ENCODE measurements at regions not wholly inside any gene's neighbourhood (a gene's known extent, or its start where the extent isn't known, plus 50 kb on each side); places are given as distances from the start of the nearest gene placed in this dataset.

DNA sequence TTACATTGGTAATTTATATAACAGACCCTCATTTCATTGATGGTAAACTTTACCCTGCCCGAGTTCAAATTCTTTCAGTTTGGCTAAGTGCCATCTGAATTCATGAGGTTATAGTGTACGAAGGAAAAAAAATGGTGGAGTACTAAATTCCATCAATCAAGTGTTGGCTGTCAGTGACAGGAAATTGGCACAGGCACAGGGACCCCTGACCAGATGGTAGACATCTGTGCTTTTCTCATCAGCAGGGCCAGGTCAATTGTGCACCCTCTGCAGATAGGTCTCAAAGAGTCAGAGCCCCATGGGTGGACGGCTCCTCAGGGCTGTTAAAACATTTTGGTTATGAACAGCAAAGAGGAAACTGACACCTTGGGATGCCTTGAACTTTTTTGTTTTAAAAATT is 439.2 kb downstream of the SETBP1 start:
- DNase-seq: no peak

DNA sequence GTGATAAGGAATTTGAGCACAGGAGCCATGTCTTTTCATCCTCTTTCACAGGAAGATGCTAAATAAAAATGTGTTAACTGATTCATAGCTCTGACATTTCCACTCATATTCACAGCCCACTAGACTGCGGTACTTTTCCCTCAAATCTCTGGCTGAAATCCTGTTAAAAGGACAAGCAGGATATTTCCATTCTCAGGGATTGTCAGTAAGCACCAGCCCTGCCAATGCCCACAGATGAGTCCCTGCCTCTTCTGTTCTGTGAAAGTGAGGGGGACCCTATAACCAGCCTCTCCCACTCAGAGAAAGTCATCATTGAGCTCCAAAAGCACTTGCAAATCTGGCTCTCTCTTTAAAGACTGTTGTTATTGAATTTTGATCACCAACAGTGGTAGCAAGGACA is 440.5 kb downstream of the SETBP1 start:
- no peak for DNase-seq

DNA sequence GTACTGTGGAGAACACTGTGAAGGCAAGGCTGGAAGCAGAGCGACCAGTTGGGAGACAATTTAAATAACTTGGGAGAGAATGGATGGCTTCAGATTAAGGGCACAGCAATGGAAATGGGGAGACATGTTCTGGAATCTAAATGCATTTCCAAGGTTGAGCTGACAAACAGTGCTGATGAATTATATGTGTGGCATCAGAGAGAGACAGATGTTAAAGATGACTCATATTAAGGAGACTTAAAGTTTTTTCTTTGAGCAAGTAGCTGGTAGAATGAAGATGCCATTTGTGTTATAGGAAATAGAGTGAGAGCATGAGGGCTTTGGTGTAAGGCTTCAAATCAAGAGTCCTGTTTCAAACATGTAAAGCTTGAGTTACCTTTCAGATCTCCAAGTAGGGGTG is 441.8 kb downstream of the SETBP1 start:
- DNase-seq: no peak

DNA sequence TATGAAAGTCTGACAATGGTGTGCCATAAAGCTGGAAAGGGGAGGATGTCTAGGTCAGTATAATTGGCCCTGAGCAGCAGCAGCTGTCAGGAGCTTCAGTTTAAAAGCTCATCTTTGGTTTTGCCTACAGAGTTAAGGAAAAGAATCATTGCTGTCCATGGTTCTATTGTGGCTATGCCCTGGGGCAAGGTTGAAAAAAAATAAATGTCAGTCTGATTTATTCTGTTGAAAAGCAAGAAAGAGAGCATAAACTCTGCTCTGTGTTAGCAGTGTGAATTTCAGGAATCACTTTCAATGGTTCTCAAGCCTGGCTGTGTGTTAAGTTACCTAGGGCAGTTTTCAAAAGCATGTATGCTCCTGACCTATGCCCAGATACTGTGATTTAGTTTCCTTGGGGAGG is 446.7 kb downstream of the SETBP1 start:
- no peak for DNase-seq

DNA sequence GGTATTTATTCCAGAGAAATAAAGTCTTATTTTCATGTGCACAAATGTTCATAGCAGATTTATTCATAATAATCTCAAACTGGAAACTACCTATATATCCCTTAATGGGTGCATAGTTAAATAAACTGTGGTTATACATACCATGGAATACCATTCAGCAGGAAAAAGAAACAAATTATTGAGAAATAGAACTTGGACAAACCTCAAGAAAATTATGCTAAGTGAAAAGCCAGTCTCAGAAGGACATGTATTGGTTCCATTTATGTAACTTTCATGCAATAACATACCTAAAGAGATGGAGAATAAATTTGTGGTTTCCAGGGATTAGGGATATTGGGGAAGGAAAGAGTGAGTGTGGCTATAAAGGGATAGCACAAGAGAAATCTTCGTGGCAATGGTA is 452.6 kb downstream of the SETBP1 start:
- DNase-seq: no peak

DNA sequence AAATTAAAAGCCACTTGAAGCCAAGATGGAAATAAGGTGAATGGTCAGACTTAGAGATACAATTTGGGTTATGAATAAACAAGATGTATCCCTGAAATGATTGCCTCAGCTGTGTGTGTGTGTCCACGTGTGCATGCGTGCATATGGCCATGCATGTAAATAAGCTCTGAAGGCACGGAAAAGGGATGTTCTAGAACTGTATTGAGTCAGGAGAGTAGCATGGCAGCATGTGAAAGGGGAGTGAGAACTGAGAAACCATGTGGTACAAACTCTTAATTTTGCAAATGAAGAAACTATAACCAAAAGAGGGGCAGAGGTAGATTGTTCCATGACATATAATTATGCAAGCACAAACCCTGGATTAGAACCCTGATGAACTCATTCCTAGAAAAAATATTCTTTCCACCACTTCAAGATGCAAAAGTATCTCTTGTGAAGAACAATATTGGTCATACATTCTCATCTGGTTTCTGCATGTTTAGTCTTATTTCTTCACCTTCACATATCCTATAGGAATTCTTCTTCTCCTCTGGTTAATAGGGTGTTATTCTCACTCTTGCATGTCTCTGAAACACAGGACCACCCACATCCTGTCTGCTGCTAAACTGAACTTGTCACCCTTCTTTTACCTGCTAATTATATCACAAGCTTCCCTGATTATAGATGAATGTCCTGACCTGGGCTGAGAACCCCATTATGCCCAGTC is 455.8 kb downstream of the SETBP1 start:
- no peak for DNase-seq

DNA sequence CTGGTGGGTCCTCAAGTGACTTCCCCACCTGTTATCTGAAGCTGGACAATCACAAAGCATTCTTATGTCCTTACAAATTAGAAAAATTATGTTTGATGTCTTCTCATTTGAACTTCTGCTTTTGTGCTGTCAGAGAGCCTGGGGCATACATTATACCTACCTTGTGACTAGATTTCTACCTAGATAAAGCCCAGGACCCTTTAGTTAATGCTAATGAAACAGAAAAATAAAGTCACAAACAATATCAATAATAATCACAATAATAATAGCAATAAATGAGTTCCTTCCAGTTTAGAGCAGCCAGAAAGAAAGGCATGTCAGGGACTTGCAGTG is 456.4 kb downstream of the SETBP1 start:
- no peak for DNase-seq

DNA sequence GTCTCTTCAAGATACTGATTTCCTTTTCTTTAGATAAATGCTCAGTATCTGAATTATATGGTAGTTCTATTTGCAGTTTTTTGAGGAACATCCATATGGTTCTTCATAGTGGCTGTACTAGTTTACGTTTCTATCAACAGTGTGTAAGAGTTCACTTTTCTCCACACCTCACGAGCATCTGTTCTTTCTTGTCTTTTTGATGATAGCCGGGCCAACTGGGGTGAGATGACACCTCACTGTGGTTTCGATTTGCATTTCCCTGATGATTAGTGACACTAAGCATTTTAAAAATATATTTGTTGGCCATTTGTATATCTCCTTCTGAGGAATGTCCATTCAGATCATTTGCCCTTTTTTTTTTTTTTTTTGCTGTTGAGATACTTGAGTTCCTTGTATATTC is 458.8 kb downstream of the SETBP1 start:
- no peak for DNase-seq

DNA sequence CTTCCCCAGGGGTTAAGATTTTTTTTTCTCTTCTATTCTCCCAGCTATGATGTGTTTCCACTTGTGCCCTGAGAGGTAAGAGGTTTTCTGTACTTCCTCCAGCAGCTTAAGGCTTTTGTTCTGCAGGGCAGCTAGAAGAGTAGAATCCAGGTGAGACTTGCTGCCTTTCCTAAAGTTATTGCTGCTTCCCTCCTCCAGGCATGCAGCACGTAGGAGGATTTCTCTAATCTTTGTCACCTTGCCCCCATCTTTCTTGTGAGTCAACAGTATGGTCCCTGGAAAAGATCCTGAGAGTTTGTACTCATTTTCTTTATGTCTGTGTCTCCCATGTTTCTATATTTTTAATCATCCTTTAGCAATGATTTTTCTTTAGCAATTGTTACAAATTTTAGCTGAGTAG is 462.2 kb downstream of the SETBP1 start:
- DNase-seq: no peak

DNA sequence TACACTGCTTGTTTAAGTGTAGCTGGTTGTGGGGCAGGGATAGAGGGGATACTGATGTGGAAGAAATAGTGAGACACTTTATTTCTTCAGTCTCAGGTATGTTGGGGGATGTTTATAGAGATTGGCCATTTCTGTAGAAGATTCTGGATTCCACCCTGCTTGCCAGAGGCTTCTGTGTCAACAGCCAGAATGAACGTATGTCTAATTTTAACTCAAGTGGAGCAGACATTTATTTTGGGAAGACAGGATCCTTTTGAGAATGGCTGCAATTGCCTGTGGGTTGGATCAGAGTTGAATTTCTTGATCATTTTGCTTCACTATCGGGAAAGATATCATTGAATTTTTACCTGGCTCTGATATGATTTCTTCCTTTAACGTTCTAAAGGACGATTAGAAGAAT is 465.6 kb upstream of the SLC14A2 start:
- DNase-seq: no peak

DNA sequence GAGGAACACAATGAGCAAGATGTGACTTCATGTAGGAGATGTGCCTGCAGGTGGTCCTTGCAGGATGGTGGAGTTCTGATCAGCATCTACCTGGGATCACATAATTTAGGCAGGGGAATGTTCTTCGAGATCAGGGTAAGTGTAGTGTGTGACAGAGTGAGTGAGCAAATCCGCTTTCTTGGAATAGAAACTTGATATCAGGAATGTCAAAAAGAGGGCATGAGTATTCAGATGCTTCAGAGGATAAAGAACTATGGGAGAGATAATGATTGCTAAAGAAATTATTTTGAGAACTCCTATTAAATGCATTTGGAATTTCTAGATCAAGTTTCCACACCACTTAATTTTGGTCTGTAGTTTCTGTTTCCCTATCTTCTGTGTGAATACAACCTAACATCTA is 463.6 kb upstream of the SLC14A2 start:
- DNase-seq: no peak

DNA sequence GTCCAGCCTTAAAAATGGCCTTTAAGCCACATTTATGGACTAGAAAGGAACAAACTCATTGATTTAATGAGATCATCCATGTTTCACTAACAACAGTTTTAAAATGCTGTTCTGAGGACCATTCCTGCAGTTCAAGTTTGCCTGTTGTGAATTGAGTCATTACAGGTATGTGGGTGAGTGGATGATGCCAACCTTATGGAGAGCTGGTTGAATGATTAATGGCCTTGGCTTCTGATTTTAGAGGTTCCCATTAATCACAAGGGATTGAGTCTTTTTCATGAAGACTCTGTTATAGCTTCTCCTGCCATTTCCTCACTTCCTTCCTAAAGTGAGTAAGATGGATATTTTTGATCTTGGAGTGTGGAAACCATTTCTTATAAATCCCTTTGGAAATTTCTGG is 459.8 kb upstream of the SLC14A2 start:
- no peak for DNase-seq

DNA sequence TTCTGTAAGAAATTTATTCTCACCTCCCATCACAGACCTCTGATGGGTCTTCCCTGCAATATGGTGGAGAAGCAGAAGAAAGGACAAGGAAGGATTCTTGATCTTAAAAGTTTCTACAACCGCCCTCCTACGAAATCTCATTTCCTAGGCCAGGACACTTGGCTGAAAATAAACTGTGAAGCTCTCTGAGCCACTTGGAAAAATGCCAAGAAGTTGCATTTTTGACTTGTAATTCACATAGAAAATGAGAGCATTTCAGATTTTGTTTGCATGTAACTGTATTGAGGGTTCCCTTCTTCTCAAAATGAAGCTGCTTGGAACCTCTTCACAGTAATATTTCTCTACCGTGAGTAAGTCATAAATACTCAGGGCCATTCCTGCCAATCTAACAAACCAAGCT is 458.3 kb upstream of the SLC14A2 start:
- no peak for DNase-seq

DNA sequence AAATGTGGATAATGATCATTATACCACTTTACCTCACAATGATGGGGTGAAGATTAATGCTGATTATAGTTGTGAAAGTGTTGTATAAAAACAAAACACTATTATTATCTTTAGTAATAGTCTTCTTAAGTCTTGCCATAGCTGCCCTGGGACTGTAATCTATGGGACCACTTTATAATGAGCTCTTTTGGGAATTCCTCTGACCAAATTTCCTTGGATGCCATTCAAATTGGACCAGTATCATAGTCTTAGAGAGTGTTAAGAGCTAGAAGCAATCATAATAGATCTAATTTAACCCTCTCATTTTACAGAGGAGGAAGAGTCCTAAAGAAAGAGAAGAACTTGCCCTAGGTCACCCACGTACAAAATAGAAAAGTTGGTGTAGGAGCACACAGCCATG is 457.7 kb upstream of the SLC14A2 start:
- DNase-seq: no peak

DNA sequence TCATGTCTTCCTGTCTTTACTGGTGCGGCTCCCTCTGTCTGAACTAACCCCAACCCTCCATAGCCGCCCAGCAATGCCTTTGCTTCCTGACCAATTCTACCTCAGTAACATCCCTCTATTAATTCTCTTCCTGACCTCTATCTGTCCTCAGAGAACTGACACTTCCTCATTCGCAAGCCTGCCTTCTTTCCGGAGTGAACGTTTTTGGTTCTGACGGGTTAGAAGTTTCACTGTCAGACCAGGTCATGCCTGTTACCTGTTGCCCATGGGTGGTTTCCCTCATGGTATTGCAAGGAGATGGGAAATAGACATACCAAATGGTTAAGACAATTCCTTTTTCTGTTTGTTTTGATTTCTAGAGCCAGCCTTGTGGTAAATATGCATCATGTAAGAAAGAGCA is 453.4 kb upstream of the SLC14A2 start:
- DNase-seq: no peak

DNA sequence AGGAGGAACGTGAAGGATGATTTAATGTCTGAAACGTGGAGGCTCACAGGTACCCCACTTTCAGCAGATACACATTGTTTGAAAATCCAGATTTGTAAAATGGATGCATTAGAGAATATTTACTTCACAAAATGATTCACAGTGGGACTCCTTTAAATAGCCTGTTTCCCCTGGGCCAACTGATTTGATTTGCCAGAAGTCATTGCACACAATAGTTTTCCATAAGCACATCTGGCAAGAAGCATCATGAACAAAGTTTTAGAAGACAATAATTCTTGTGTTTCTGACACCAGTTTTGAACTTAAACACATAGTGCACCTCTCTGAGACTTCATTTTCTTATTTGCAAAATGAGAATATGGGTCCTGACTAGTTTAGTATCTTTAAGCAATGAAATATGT is 451.4 kb upstream of the SLC14A2 start:
- no peak for DNase-seq

DNA sequence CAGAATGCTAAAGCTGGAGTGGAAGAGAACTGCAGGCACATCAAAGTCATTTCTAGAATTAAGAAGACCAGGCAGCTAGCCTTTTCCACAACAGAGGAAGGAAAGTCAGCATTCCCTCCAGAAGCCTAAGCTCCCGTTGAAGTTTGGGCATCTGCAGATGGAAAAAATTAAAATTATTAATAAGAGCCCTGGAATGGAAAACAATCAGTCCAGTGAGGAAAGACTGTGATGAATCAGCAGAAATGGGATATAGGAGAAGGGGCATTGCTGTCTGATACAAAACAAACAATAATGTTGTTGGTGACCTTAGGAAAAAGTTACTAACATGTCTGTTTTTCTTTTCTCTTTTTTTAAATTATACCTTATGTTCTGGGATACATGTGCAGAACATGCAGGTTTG is 450.7 kb upstream of the SLC14A2 start:
- DNase-seq: no peak

DNA sequence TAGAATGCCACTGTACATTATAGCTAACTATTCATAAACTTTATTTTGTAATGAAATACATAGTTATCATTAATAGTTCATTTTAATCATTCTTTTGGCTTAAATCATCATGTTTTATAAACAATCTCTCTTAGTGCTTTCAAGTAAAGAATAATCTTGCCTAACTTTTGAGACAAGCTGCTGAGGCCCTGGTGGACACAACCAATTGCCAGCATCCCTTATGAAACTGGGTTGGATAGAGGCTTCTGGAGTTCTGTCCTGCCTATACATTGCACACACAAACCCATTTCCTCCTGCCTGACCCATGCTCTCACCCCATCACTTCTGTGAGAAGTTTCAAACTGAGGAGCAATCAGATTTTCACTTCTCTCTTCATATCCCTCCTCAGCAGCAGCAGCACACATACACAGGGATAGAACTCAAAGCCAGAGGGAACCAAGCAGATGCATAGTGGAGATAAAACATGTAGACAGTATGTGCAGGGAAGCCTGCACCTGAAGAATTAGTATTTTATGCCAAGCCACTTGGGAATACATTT is 450.0 kb upstream of the SLC14A2 start:
- DNase-seq: no peak

DNA sequence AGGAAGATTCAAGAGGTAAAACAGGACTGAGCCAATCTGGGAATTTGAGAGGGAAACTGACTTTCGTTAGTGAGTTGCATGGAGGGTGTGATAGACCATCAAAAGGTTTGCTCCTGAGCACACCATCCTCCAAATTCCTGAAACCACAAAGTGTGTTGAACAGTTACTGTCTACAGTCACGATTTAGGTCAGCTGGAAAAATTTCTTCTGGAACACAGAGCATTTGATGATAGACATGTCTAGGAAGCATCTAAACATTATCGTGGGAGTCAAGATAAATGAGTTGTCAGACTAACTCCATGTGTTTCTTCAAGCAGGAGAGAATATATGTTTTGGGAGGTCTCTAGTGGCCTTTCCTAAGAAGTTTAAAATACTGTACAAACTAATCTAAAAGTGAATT is 449.4 kb upstream of the SLC14A2 start:
- DNase-seq: no peak

DNA sequence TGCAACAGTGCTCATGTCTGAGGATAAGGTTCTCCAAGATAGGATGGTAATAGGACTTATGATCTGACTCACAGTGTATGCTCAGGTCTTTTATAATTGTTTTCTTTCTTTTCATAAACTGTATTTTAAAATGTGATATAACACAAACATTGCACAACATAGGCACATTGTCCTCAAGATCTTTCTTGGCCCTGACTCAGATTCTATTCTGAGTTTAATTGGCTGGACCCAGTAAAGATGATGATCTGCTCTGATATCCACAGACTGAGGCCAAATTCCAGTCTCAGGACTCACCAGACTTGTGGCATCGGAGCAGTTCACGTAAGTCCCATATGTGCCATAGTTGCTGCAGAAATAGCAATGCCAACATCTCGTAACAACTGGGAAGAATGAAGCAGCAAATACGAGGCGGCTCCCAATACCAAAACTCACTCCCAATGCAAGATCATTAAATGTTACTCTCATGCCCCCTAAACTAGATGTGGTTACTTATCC is 448.9 kb upstream of the SLC14A2 start:
- no peak for DNase-seq

DNA sequence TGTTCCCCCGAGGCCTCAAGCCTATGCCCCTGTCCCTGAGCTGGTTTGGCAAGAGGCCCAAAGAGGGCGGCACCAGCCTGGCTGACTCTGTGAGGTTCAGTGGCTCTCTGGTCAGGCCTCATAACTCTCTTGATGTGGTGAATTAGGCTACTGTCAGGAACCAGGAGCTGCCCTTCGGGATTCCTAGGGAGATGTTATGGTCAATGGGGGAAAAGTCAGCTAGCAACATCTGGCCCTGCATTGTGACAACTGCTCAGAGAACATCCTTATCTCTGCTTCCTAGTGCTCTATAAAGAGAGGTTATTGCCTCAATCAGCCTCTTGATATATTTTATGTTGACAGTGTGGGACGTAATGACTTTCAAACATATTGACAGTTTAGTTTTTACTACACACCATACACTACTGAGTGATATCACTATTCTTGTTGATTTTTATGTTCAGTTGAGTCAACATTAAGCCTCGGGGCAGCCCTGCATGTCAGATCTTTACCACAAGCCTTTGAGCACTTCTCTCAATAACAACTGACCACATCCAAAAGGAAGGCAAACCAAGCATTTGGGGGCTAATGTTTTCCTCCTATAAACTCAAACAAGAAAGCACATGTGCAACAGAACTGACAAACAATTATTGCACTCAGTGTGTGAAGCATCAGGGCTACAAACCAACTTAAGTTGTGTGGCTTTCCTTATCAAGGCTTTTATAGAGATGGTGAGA is 448.3 kb upstream of the SLC14A2 start:
- no peak for DNase-seq

DNA sequence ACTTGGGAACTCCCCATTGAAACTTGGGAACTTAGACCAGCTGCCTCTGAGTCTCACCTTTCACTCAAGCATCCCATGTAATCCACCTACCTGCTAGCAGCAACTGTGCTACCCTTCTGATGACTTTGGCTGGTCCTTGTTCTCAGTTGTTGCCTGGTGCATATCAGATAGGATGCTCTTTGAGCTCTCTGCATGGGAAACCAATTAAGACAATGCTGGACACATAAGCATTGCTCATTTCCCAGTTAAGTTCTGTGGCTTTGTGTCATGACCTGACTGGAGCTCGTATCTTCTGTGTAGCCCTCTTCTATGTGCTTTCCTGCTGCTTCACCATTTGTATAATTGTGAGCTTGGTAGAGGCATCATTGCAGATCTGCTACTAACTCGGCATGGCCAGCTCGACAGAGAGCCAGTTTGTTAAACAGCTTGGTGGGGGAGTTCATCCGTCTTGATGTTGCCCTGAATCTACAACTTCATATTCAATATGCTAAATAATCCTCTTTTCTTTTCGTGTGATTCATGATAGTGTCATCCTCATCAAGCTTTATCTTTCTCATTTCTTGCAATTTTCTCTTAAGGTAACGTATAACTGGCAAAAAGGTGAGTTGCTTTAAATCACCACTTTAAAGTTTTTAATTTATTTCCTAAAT is 447.5 kb upstream of the SLC14A2 start:
- no peak for DNase-seq

DNA sequence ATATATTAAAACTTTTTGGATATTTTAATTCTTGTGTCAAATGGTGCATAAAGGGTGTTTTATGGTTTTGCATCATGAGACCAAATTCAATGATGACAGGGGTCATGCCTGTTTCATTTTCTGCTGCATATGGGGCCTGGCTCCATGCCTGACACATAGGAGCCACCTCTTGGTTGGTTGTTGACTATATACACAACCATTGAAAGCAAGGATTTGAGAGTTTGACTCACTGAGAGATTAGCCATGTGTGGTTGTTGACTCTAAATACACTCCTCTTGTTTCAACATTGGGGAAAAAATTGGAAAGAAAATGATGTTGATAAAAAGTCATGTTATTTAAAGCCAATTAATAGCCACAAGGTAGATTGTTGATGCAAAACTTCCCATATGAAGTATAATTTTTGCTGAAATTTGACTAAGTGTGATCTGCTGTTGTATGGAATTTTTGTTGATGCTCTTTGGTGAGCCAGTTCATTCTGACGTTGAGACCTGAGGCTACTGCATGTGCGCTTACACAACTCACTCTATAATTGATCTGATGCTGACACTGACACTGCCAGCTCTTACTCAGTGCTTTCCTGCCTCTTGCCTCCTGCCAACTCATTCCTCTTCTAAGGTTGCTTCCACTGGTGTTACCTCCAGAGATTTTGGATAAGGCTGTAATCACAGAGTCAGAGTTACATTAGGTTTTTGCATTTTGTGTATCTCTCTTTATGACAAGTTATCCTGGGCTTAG is 446.2 kb upstream of the SLC14A2 start:
- no peak for DNase-seq
